Transverse colon (tissue), 3 donors: ENCODE measurements at regions not wholly inside any gene's neighbourhood (a gene's known extent, or its start where the extent isn't known, plus 50 kb on each side); places are given as distances from the start of the nearest gene placed in this dataset.

Source experiments
- EP300 ChIP-seq: sonication (generic); formaldehyde crosslinking; IDR thresholded peaks from one replicate; pipeline ENCODE4 v1.6.1; 2017; ENCODE audit warnings: antibody characterized with exemption, low read depth
- POLR2AphosphoS5 ChIP-seq, 3 donors: sonication (generic); formaldehyde crosslinking; IDR thresholded peaks; one replicate each; pipeline ENCODE4 v1.6.1; 2016; ENCODE audit warnings: antibody characterized with exemption in 3 of 3

- TF ChIP-seq EP300 (no peak), POLR2AphosphoS5 (IDR thresholded peaks at IDR 0.05) (no peak)
These were observed 92.7 kb downstream of the RPL27A start for GRCh38 chr11:8775332-8775731.
